ENCODE measurements at regions not wholly inside any gene's neighbourhood (a gene's known extent, or its start where the extent isn't known, plus 50 kb on each side); places are given as distances from the start of the nearest gene placed in this dataset.

- Histone ChIP-seq H3K4me1 (peaks cover 0 to 15% (median 4%) of the 10 kb centered on the region in 4 donors), H3K9me3 (peaks cover 0 to 4% (median 0%) of the 10 kb centered on the region in 3 donors), H3K27ac (no peak overlapping the region), H3K27me3 (no peaks in the 10 kb centered on the region), H3K4me3 (no peak overlapping the region), H3K36me3 (peaks cover 12 to 16% (median 13%) of the 10 kb centered on the region in 3 donors)
- intact Hi-C loops (cut with DNase I; ENCODE audit: low total_unique reads), result no loop called here
- no peak for DNase-seq
- TF ChIP-seq CTCF (IDR thresholded peaks at IDR 0.05), result no peak
Measured at GRCh38 chr6:144696610-144697368, 411.7 kb downstream of the UTRN start.

- Histone ChIP-seq H3K36me3 (peaks cover 7 to 17% (median 11%) of the 10 kb centered on the region in 3 donors), H3K4me3 (no peak overlapping the region), H3K4me1 (peaks cover 0 to 15% (median 4%) of the 10 kb centered on the region in 4 donors), H3K27ac (no peak overlapping the region), H3K9me3 (no peaks in the 10 kb centered on the region), H3K27me3 (no peaks in the 10 kb centered on the region)
- intact Hi-C loops (cut with DNase I; ENCODE audit: low total_unique reads), result no loop called here
- DNase-seq, result no peak
- TF ChIP-seq CTCF (IDR thresholded peaks at IDR 0.05), result no peak
Measured at GRCh38 chr6:144697369-144697760, 412.2 kb downstream of the UTRN start.

DNA sequence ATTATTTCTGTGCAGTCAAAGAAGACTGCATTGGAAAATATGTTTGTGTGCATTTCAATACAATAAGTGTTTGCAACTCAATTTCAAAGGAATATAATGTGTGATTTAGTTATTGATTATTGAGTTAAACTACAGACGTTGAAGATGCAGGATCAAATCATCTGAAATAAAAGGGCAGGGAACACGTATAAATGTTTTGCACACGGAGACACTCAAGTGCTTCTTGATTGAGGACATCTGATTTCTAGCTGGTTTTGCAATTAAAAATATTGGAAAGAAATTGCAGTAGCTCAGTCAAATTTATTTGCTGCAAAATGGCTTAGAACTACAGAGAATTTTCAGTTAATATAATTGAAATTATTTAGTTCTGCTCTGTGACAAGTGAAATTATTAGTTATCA lies 412.7 kb downstream of the UTRN start:
- Histone ChIP-seq H3K4me3 (no peak overlapping the region), H3K9me3 (no peaks in the 10 kb centered on the region), H3K4me1 (peaks cover 0 to 15% (median 4%) of the 10 kb centered on the region in 4 donors), H3K27ac (no peak overlapping the region), H3K36me3 (peaks cover 6 to 17% (median 11%) of the 10 kb centered on the region in 3 donors), H3K27me3 (no peaks in the 10 kb centered on the region)
- TF ChIP-seq CTCF (IDR thresholded peaks at IDR 0.05), result no peak
- intact Hi-C loops (cut with DNase I; ENCODE audit: low total_unique reads), result no loop called here
- DNase-seq, result no peak

GRCh38 chr6:144702781-144703180 lies 417.6 kb downstream of the UTRN start:
- H3K27ac ChIP-seq, result no peak overlapping the region
- no peak overlapping the region for H3K4me3 ChIP-seq
- no peaks in the 10 kb centered on the region for H3K4me1 ChIP-seq
- TF ChIP-seq CTCF (IDR thresholded peaks at IDR 0.05), result no peak
- H3K9me3 ChIP-seq, result no peaks in the 10 kb centered on the region
- intact Hi-C loops (cut with DNase I; ENCODE audit: low total_unique reads), result no loop called here
- no peak for DNase-seq
- H3K36me3 ChIP-seq, result peaks cover 6 to 17% (median 11%) of the 10 kb centered on the region in 3 donors
- no peaks in the 10 kb centered on the region for H3K27me3 ChIP-seq

- Histone ChIP-seq H3K4me1 (no peaks in the 10 kb centered on the region), H3K9me3 (no peaks in the 10 kb centered on the region), H3K27me3 (no peaks in the 10 kb centered on the region), H3K4me3 (no peak overlapping the region), H3K27ac (no peak overlapping the region), H3K36me3 (peaks cover 0 to 8% (median 7%) of the 10 kb centered on the region in 3 donors)
- DNase-seq, result no peak
- intact Hi-C loops (cut with DNase I; ENCODE audit: low total_unique reads), result no loop called here
- TF ChIP-seq CTCF (IDR thresholded peaks at IDR 0.05), result no peak
Measured at GRCh38 chr6:144710207-144710606, 425.1 kb downstream of the UTRN start.

All from tibial artery (tissue), 4 donors.